ENCODE measurements at regions not wholly inside any gene's neighbourhood (a gene's known extent, or its start where the extent isn't known, plus 50 kb on each side); places are given as distances from the start of the nearest gene placed in this dataset.

- Histone ChIP-seq H2AK5ac (ENCODE audit: low read depth, low read length) (no peak overlapping the region), H3K14ac (ENCODE audit: insufficient read length) (no peak overlapping the region), H3K79me2 (ENCODE audit: control insufficient read depth in 1 of 2, insufficient read depth in 2 of 2, low read length in 2 of 2) (no peaks in the 10 kb centered on the region), H4K5ac (ENCODE audit: insufficient read length, low read depth, low read length) (no peak overlapping the region), H4K91ac (replicated peaks; ENCODE audit: insufficient read length, low read length) (no peak overlapping the region), H3K9me3 (ENCODE audit: insufficient read depth in 2 of 2, low read depth in 1 of 2, low read length in 1 of 2) (no peaks in the 10 kb centered on the region), H2BK5ac (ENCODE audit: low read depth, low read length) (peak overlapping the region; percentile 24; the same call in 1 of the 2 replicates), H3K27me3 (replicated peaks in 1 of 4; ENCODE audit: control insufficient read depth in 3 of 4, extremely low read depth in 1 of 4, insufficient read depth in 3 of 4, low read length in 3 of 4) (no peaks in the 10 kb centered on the region), H3K23ac (ENCODE audit: insufficient read length) (no peak overlapping the region), H3K18ac (ENCODE audit: extremely low read depth, low read length) (peak overlapping the region; percentile 19; the same call in 1 of the 2 replicates), H4K8ac (ENCODE audit: extremely low read depth, insufficient read depth, low read length) (no peak overlapping the region), H3K23me2 (ENCODE audit: low read depth, low read length) (no peaks in the 10 kb centered on the region), H2BK20ac (ENCODE audit: low read length) (peak overlapping the region; percentile 90; the same call in 1 of the 2 replicates), H3K4me2 (ENCODE audit: insufficient read depth in 1 of 2, low read depth in 2 of 2, low read length in 2 of 2) (no peak overlapping the region), H3K9ac (replicated peaks in 1 of 4; ENCODE audit: extremely low read depth in 1 of 4, low read depth in 3 of 4, low read length in 3 of 4) (no peak overlapping the region), H2AFZ (ENCODE audit: low read length) (no peak overlapping the region), H3K4ac (replicated peaks; ENCODE audit: insufficient read length, low read depth, low read length) (no peak overlapping the region), H3K56ac (replicated peaks; ENCODE audit: insufficient read length, low read depth, low read length) (no peak overlapping the region), H3K27ac (ENCODE audit: low read depth, low read length) (no peak overlapping the region), H3K4me3 (ENCODE audit: extremely low read depth in 1 of 4, insufficient read depth in 2 of 4, low read depth in 3 of 4, low read length in 4 of 4) (no peak overlapping the region), H3K36me3 (ENCODE audit: control insufficient read depth in 2 of 4, insufficient read depth in 4 of 4, low read length in 3 of 4) (no peaks in the 10 kb centered on the region; a peak in 1 of 8 replicates), H2BK15ac (ENCODE audit: low read length) (no peak overlapping the region), H2BK12ac (ENCODE audit: low read depth, low read length) (peak overlapping the region; percentile 92; the same call in 1 of the 2 replicates), H3K79me1 (ENCODE audit: low read depth, low read length) (no peaks in the 10 kb centered on the region), H4K20me1 (replicated peaks in 1 of 2; ENCODE audit: control insufficient read depth in 1 of 2, insufficient read depth in 2 of 2, low read length in 2 of 2) (no peaks in the 10 kb centered on the region), H2BK120ac (replicated peaks; ENCODE audit: low read depth, low read length) (peak overlapping the region; percentile 83), H3K4me1 (replicated peaks in 1 of 4; ENCODE audit: control insufficient read depth in 3 of 4, insufficient read depth in 4 of 4, low read length in 3 of 4) (no peaks in the 10 kb centered on the region)
- 36% methylated on average over 1 of the region's 1 CpG; no CpG with 5 or more reads in 1 of the 2 experiments for WGBS, 2 experiments (ENCODE audit: extremely low coverage in 1 of 2, insufficient coverage in 1 of 2, insufficient read length in 1 of 2, insufficient replicate concordance in 2 of 2, low coverage in 1 of 2, low lambda C conversion rate in 2 of 2, missing lambda C conversion rate in 1 of 2)
- ChIA-PET POLR2A (ENCODE audit: partially characterized antibody) (no interaction called here), CTCF (ENCODE audit: partially characterized antibody) (interaction anchor here (0.6 to 2.5 kb wide), 17 partner anchors 11 to 964 kb away, joined by 3 to 20 read pairs (median 3); no protein-coding TSS in a partner anchor)
- FAIRE-seq (peak; percentile 80), DNase-seq (ENCODE audit: low read depth in 1 of 2, low spot score in 2 of 2) (peak in 1 of 2 experiments; percentile 55)
- TF ChIP-seq CTCF (IDR thresholded peaks at IDR 0.05; ENCODE audit: control extremely low read depth in 1 of 3, insufficient read depth in 1 of 3, low read depth in 1 of 3, low read length in 3 of 3) (peak; percentile 28 to 67 (median 49); a peak in 3 of 4 replicates), RXRA (IDR thresholded peaks at IDR 0.05; ENCODE audit: insufficient read depth, low read depth, low read length) (no peak), HDAC2 (IDR thresholded peaks at IDR 0.05; ENCODE audit: borderline replicate concordance in 1 of 2, low read depth in 2 of 2, low read length in 2 of 2) (no peak), RAD21 (IDR thresholded peaks at IDR 0.05 in 1 of 2, conservative IDR thresholded peaks at IDR 0.05 in 1 of 2; ENCODE audit: low read depth in 2 of 2, low read length in 2 of 2) (peak; percentile 69 to 81), GABPA (IDR thresholded peaks at IDR 0.05; ENCODE audit: borderline replicate concordance, insufficient read depth, low read length) (no peak), SAP30 (IDR thresholded peaks at IDR 0.05; ENCODE audit: insufficient read depth, insufficient replicate concordance, low read length) (no peak), CEBPB (IDR thresholded peaks at IDR 0.05; ENCODE audit: low read depth, low read length) (no peak), YY1 (IDR thresholded peaks at IDR 0.05; ENCODE audit: low read depth, low read length) (no peak), CTBP2 (IDR thresholded peaks at IDR 0.05; ENCODE audit: borderline replicate concordance, insufficient read depth, insufficient read length, low read length) (no peak), EP300 (IDR thresholded peaks at IDR 0.05; ENCODE audit: borderline replicate concordance in 1 of 2, low read depth in 2 of 2, low read length in 2 of 2) (no peak)
Observed at GRCh38 chrX:43349363-43349762, 306.7 kb upstream of the MAOA start.
